RKO (cell line): ENCODE measurements at regions not wholly inside any gene's neighbourhood (a gene's known extent, or its start where the extent isn't known, plus 50 kb on each side); places are given as distances from the start of the nearest gene placed in this dataset.
"Not testable (repeated sequence)": the region's sequence is repeated elsewhere in the genome, so short reads cannot be mapped to it uniquely, and the experiment has no call there.

Experiments used
- DNase-seq: peaks from one replicate; pipeline ENCODE4 v3.0.0-alpha.2; 2016; ENCODE audit warnings: low spot score

DNA sequence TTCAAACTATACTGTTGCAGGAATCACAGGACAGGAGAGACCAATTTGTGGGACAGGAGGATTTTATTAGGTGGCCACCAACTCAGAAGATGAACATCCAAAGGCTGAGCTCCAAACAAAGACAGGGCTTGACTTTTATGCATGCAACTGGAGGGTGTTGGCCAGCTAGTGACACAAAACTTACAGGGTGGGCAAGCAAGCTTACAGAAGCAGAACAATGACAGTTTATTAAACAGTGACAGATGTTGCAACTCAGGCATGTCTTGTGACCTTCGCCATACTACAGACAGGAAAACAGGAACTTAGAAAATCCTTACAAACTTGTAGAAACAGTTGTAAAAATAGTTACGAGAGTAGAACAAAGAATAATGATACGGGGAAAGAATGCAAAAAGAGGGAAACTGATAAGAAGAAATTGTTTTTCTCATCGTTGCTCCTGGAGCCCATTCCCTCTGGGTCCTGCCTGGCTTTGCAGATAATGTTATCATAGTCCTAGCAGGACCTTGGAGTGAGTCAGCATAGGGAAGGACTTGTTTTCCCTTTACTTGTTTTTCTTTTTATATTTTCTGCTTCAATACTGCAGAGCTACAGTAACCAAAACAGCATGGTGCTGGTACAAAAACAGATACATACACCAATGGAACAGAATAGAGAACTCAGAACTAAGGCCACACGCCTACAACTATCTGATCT is 2083.0 kb upstream of the ACO1 start:
- DNase-seq: no peak

DNA sequence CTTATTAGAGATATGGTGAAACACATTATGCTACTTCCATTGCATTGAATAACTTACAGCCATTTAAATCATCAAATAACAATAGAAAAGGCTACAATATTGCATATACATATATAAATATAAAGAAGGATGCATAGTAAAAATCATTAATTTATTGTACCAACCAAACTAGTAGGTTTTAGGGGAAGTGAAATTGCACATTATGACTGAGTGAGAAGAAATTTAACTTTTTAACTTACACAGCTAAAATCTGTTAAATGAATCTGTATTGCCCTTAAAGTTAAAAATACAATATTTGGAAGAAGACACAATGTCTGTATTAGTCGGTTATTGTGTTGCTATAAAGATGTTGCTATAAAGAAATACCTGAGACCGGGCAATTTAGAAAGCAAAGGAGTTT is 2073.7 kb upstream of the ACO1 start:
- no peak for DNase-seq

GRCh38 chr9:30329431-30329830 is 2055.0 kb upstream of the ACO1 start:
- no peak for DNase-seq

GRCh38 chr9:30348904-30349303 is 2035.5 kb upstream of the ACO1 start:
- no peak for DNase-seq

GRCh38 chr9:30349526-30350513 is 2034.6 kb upstream of the ACO1 start:
- no peak for DNase-seq

DNA sequence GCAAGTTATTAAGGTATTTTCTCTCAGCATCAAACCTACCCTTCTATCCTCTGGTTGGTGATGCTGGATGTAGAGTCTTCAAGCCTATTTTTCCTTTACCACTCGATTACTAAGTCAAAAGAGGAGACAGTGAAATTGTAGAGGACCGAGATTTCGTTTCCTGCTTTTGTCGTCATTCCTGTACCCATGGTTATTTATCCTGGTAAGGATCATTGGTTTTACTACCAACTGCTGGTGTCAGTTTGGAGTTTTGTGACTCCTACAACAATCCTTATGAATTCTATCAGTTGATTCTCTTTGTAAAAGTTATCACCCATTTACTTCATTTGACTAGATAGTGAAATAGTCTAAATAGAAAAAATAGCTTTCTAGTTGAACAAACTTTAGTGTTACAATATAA is 2028.2 kb upstream of the ACO1 start:
- DNase-seq: no peak

GRCh38 chr9:30362373-30362772 is 2022.1 kb upstream of the ACO1 start:
- DNase-seq: no peak

DNA sequence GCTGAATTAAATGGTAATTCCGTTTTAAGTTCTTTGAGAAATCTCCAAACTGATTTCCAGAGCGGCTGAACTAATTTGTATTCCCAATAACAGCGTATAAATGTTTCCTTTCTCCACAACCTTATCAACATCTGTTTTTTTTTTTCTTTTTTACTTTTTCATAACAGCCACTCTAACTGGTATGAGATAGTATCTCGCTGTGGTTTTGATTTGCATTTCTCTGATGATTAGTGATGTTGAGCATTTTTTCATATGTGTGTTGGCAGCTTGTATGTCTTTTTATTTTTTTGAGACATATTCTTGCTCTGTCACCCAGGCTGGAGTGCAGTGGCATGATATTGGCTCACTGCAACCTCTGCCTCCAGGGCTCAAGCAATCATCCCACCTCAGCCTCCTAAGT is 2018.3 kb upstream of the ACO1 start:
- DNase-seq: not testable (repeated sequence)

GRCh38 chr9:30382271-30382670 is 2002.2 kb upstream of the ACO1 start:
- no peak for DNase-seq

DNA sequence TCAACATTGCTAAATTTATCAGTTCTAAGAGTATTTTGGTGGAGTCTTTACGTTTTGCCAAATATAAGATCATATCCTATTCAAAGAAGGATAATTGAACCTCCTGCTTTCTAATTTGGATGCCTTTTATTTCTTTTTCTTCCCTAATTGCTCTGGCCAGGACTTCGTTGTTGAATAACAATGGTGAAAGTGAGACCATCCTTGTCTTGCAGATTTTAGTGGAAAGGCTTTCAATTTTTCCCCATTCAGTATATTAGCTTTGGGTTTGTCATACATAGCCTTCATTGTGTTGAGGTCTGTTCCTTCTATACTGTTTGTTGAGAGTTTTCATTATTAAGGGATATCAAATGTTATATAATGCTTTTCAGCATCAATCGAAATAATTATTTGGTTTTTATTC is 1974.2 kb upstream of the ACO1 start:
- no peak for DNase-seq

DNA sequence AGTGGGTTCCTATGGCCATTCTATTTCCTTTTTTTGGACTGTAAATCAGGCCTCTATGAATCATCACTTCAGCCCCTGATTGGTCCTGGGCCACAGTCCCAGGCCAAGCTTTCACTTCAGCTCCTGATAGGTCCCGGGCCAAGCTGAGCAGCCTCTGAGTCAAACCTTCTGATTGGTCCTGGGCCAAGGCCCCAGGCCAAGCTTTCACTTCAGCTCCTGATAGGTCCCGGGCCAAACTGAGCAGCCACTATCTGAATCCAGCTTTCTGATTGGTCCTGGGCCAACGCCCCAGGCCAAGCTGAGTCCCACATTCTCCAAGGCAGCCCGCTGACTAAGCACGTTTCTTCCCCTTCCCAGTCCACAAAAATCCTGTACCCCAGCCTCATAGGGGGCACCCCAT is 1972.9 kb upstream of the ACO1 start:
- DNase-seq: no peak

- DNase-seq: no peak
Observed at GRCh38 chr9:30459156-30459555, 1925.3 kb upstream of the ACO1 start.

DNA sequence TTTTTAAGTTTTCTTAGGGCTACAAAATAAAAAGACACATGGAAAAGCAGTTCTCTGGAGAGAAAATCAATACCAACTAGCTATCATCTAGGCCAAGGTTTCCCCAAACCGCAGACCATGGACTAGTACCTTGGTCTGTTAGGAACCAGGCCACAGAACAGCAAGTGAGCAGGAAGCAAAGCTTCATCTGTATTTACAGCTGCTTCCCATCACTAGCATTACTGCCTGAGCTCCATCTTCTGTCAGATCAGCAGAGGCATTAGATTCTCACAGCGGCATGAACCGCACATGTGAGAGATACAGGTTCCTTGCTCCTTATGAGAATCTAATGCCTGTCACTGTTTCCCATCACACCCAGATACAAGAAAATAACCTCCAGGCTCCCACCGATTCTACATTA is 1907.6 kb upstream of the ACO1 start:
- no peak for DNase-seq

GRCh38 chr9:30478684-30479083 is 1905.8 kb upstream of the ACO1 start:
- no peak for DNase-seq

DNA sequence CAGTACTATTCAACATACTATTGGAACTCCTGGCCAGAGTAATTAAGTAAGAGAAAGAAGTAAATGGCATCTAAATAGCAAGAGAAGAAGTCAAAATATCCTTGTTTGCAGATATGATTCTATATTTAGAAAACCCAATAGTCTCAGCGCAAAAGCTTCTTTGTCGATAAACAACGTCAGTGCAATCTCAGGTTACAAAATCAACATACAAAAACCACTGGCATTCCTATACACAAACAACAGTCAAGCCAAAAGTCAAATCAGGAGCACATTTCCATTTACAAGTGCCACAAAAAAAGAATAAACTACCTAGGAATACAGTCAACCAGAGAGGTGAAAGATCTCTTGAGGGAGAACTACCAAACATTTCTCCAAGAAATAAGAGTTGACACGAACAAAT is 1901.9 kb upstream of the ACO1 start:
- DNase-seq: no peak

DNA sequence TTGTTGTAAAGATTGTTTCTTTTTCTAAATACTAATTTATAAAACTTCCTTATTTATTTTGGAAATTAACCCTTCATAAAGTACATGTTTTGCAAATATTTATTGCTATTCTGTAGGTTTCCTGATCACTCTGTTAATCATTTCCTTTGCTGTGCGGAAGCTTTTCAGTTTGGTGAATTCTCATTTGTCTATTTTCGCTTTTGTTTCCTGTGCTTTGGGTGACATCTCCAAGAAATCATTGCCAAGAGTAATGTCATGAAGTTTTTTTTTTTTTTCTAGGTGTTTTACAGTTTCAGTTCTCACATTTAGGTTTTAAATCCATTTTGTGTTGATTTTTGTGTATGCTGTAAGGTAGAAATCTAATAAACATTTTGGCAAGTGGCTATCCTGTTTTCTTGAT is 1899.8 kb upstream of the ACO1 start:
- no peak for DNase-seq

- DNase-seq: no peak
Observed at GRCh38 chr9:30504502-30504905, 1879.9 kb upstream of the ACO1 start.

GRCh38 chr9:30505311-30505710 is 1879.1 kb upstream of the ACO1 start:
- no peak for DNase-seq

DNA sequence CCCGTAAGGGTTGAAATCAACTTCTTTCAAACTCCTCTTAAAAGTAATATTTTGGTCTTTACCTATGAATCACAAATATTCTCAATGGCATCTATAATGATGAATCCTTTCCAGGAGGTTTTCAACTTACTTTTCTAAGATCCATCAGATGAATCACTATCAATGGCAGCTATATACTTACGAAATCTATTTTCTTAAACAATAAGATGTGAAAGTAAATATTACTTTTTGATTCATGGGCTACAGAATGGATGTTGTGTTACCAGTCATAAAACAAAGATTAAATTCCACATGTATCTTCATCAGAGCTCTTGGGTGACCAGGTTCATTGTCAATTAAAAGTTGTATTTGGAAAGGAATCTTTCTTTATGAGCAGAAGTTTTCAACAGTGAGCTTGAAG is 1877.7 kb upstream of the ACO1 start:
- DNase-seq: no peak

DNA sequence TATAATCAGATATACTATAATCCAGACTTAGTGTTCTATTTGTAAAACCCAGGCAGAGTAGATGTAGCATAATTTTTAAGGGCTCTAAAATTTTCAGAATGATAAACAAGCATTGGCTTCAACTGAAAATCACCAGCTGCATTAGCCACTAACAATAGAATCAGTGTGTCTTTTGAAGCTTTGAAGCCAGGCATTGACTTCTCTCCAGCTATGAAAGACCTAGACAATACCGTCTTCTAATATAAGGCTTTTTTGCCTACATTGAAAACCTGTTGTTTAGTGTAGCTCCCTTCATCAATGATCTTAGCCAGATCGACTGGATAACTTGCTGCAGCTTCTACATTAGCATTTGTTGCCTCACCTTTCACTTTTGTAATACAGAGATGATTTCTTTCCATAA is 1877.3 kb upstream of the ACO1 start:
- DNase-seq: no peak

- no peak for DNase-seq
Observed at GRCh38 chr9:30511666-30512065, 1872.8 kb upstream of the ACO1 start.

- DNase-seq: no peak
Observed at GRCh38 chr9:30519166-30519565, 1865.3 kb upstream of the ACO1 start.

GRCh38 chr9:30519756-30520155 is 1864.7 kb upstream of the ACO1 start:
- peak; percentile 62 for DNase-seq
